ENCODE measurements at regions not wholly inside any gene's neighbourhood (a gene's known extent, or its start where the extent isn't known, plus 50 kb on each side); places are given as distances from the start of the nearest gene placed in this dataset.
"Not testable (repeated sequence)": the region's sequence is repeated elsewhere in the genome, so short reads cannot be mapped to it uniquely, and the experiment has no call there.

DNA sequence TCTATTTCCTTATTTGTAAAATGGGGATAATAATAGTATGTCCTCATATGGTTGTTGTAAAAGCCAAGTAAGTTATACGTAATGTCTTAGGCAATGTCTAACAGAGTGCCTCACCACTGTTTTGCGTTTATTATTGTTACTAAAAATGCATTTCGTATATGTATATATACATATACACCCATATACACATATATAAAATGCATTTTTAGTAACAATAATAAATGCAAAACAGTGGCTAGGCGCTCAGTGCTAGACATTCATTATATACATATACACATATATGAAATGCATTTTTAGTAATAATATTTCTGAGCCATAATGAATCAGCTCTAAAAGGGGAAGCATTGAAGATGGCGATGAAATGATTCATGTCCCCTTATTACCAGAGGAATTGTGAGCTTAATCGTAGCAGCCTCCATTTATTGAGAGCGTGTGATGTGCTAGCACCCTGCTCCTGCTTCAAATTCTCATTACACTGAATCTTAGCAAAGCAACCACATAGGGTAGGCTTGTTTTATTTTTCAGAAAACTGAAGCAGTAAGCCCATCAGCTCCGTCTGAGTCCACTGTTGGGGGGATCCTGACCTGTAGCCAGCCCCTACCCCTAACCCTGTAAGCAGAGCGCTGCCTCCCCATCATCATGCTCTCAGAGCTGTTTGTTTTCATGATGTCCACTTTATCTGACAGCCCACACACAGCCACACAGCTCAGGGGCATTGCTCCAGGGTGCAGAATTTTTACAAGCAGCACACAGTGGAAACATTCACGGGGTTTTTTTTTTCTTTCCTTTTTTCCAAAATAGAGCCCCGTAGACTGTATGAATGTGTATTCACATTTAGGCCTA is 97.1 kb upstream of the NAV2 start:
- Mint-ChIP-seq H3K9me3 (ENCODE audit: unreplicated experiment) (peaks cover 14% of the 10 kb centered on the region), H3K4me3 (ENCODE audit: unreplicated experiment) (no peak overlapping the region), H3K4me1 (ENCODE audit: unreplicated experiment) (peaks cover 2% of the 10 kb centered on the region), H3K27me3 (ENCODE audit: unreplicated experiment) (peaks cover 4% of the 10 kb centered on the region), H3K27ac (ENCODE audit: unreplicated experiment) (no peak overlapping the region), H3K36me3 (ENCODE audit: low read depth, unreplicated experiment) (peaks cover 7% of the 10 kb centered on the region)
- TF ChIP-seq, protein P1, sequence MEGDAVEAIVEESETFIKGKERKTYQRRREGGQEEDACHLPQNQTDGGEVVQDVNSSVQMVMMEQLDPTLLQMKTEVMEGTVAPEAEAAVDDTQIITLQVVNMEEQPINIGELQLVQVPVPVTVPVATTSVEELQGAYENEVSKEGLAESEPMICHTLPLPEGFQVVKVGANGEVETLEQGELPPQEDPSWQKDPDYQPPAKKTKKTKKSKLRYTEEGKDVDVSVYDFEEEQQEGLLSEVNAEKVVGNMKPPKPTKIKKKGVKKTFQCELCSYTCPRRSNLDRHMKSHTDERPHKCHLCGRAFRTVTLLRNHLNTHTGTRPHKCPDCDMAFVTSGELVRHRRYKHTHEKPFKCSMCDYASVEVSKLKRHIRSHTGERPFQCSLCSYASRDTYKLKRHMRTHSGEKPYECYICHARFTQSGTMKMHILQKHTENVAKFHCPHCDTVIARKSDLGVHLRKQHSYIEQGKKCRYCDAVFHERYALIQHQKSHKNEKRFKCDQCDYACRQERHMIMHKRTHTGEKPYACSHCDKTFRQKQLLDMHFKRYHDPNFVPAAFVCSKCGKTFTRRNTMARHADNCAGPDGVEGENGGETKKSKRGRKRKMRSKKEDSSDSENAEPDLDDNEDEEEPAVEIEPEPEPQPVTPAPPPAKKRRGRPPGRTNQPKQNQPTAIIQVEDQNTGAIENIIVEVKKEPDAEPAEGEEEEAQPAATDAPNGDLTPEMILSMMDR (IDR thresholded peaks at IDR 0.05; ENCODE audit: unreplicated experiment) = no peak
- DNase-seq (ENCODE audit: low spot score) = no peak

DNA sequence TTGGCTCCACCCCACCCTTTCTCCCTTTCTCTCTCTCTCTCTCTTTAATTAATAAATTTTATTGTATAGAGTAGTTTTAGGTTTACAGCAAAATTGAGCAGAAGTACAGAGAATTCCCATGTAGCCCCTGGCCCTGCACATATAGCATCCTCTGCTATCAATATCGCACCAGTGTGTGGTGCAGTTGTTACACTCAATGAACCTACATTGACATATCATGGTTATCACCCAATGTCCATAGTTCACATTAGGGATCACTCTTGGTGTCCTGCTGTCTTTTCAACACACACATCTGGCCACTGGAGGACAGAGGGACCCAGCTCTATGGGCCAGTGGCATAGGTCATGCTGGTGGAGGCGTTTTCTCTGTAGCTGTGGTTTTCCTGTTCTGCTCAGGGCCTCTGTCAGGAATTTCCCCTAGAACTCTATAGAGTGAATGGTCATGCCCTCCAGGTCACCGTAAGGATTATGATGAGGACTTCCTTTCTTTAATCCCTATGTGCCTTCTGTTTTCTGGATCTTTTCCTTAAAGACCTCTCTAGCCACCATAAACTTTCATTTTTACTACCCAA is 98.2 kb upstream of the NAV2 start:
- DNase-seq (ENCODE audit: low spot score) = no peak
- H3K27me3 Mint-ChIP-seq (ENCODE audit: unreplicated experiment) = peaks cover 4% of the 10 kb centered on the region
- no peak overlapping the region for H3K4me3 Mint-ChIP-seq (ENCODE audit: unreplicated experiment)
- peaks cover 10% of the 10 kb centered on the region for H3K36me3 Mint-ChIP-seq (ENCODE audit: low read depth, unreplicated experiment)
- no peak overlapping the region for H3K27ac Mint-ChIP-seq (ENCODE audit: unreplicated experiment)
- peaks cover 17% of the 10 kb centered on the region for H3K9me3 Mint-ChIP-seq (ENCODE audit: unreplicated experiment)
- TF ChIP-seq, protein P1 (IDR thresholded peaks at IDR 0.05; ENCODE audit: unreplicated experiment) = no peak
- peaks cover 2% of the 10 kb centered on the region for H3K4me1 Mint-ChIP-seq (ENCODE audit: unreplicated experiment)

DNA sequence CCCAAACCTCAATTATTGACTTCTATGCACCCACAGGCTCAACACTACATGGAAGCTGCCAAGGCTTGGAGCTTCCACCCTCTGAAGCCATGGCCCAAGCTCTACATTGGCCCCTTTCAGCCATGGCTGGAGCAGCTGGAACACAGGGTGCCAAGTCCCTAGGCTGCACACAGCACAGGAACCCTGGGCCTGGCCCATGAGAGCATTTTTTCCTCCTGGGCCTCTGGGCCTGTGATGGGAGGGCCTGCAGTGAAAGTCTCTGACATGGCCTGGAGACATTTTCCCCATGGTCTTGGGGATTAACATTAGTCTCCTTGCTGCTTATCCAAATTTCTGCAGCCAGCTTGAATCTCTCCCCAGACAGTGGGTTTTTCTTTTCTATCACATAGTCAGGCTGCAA is 100.6 kb upstream of the NAV2 start:
- Mint-ChIP-seq H3K9me3 (ENCODE audit: unreplicated experiment) (peaks cover 11% of the 10 kb centered on the region), H3K36me3 (ENCODE audit: low read depth, unreplicated experiment) (peaks cover 10% of the 10 kb centered on the region), H3K4me1 (ENCODE audit: unreplicated experiment) (peaks cover 10% of the 10 kb centered on the region)
- not testable (repeated sequence) for H3K27ac Mint-ChIP-seq (ENCODE audit: unreplicated experiment); H3K4me3 Mint-ChIP-seq (ENCODE audit: unreplicated experiment); DNase-seq (ENCODE audit: low spot score); H3K27me3 Mint-ChIP-seq (ENCODE audit: unreplicated experiment)

DNA sequence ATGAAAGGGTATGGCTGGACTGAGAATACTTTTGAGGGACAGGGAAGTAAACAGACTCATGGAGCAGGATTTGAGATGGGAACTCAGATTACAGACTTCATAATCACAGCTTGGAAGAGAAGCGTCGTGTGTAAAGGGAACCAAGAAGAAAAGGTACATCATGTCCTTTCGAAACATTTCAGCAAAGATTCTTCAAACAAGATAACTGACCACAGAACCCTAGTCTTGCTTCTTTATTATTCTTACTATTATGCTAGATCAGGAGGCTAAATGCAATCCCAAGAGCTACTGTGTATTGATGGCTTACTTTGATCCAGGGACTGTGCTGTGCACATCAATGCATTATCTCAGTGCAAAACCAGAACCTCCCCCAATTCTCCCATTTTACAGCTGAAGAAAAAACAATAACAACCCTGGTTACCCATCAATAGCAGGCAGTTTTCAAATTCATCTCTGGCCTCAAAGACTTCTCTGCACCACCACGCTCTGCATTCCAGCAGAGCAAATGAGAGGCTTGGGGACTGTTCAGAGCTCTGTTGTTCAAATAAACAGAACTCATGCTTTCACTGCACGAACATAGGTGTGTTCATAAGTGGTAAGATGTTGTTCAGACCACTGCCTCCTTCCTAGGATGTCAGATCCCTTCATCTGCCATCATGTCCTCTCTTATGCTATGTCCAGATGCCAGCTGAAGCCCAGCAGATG is 104.8 kb upstream of the NAV2 start:
- Mint-ChIP-seq H3K9me3 (ENCODE audit: unreplicated experiment) (peaks cover 11% of the 10 kb centered on the region), H3K27me3 (ENCODE audit: unreplicated experiment) (peaks cover 7% of the 10 kb centered on the region), H3K36me3 (ENCODE audit: low read depth, unreplicated experiment) (peaks cover 15% of the 10 kb centered on the region), H3K4me3 (ENCODE audit: unreplicated experiment) (no peak overlapping the region), H3K27ac (ENCODE audit: unreplicated experiment) (no peak overlapping the region), H3K4me1 (ENCODE audit: unreplicated experiment) (peaks cover 8% of the 10 kb centered on the region)
- no peak for DNase-seq (ENCODE audit: low spot score)
- TF ChIP-seq, protein P1 (IDR thresholded peaks at IDR 0.05; ENCODE audit: unreplicated experiment) = no peak

DNA sequence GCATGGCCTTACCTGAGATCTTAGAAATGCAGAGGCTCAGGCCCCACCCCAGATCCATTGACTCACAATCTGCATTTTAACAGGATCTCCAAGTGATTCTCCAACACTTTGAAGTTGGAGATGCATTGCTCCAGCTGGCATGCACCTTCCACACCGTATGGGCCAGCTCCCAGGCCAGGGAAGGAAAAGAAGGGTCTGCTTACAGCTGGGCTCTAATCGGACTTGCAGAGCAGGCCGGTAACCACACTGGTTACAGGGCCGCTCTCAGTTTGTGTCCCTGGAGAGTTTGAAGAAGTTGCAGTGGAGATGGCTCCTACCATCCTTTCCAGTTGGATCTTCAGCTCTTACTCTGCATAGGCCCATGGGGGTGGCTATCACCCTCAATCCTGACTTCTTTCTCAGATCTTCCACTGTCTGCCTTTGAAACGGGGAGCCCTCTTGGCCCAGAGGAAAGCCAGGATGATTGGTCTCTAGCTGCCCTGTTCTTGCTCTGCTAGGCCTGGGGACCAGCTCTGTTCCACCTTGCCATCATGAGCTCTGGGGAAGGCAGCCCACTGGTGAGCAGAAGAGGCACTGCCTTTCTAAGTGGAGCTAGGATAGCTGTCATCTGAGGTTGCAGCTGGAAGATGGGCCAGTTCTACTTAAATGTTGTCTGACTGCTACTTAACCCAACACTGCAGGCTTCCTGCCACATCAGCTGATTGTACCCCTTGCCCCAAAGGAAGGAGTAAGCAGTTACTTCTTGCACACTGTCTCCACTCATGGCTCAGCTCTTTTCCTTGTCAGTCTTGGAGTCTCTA is 105.6 kb upstream of the NAV2 start:
- Mint-ChIP-seq H3K4me3 (ENCODE audit: unreplicated experiment) (no peak overlapping the region), H3K9me3 (ENCODE audit: unreplicated experiment) (peaks cover 5% of the 10 kb centered on the region), H3K4me1 (ENCODE audit: unreplicated experiment) (peaks cover 8% of the 10 kb centered on the region), H3K36me3 (ENCODE audit: low read depth, unreplicated experiment) (peaks cover 10% of the 10 kb centered on the region), H3K27ac (ENCODE audit: unreplicated experiment) (no peak overlapping the region), H3K27me3 (ENCODE audit: unreplicated experiment) (peaks cover 7% of the 10 kb centered on the region)
- TF ChIP-seq, protein P1 (IDR thresholded peaks at IDR 0.05; ENCODE audit: unreplicated experiment) = no peak
- no peak for DNase-seq (ENCODE audit: low spot score)
